Stimulated activated CD8-positive, alpha-beta memory T cell treated with anti-CD3 and anti-CD28 coated beads, Interleukin-4, amount 100 ng/mL, for 48 hours (primary cell): ENCODE measurements at regions not wholly inside any gene's neighbourhood (a gene's known extent, or its start where the extent isn't known, plus 50 kb on each side); places are given as distances from the start of the nearest gene placed in this dataset.

ENCODE experiments used
- DNase-seq: peaks from one replicate; pipeline ENCODE4 v3.0.0-alpha.2; 2020

- DNase-seq, result no peak
Observed at GRCh38 chr1:103854279-103854678, 104.6 kb downstream of the AMY1C start.

- no peak for DNase-seq
Observed at GRCh38 chr1:103859721-103860120, 110.0 kb downstream of the AMY1C start.

GRCh38 chr1:103898576-103899345 lies 149.1 kb downstream of the AMY1C start:
- DNase-seq, result no peak

- no peak for DNase-seq
Observed at GRCh38 chr1:103900005-103900404, 150.3 kb downstream of the AMY1C start.

- DNase-seq, result no peak
Observed at GRCh38 chr1:103901072-103901471, 151.4 kb downstream of the AMY1C start.

- DNase-seq, result no peak
Observed at GRCh38 chr1:103905363-103905762, 155.7 kb downstream of the AMY1C start.

- DNase-seq, result no peak
Observed at GRCh38 chr1:103911450-103911849, 161.8 kb downstream of the AMY1C start.

GRCh38 chr1:103917795-103918194 lies 168.1 kb downstream of the AMY1C start:
- DNase-seq, result no peak

GRCh38 chr1:103931891-103932290 lies 182.2 kb downstream of the AMY1C start:
- DNase-seq, result no peak

GRCh38 chr1:103937763-103938357 lies 188.2 kb downstream of the AMY1C start:
- DNase-seq, result no peak

GRCh38 chr1:103941086-103941485 lies 191.4 kb downstream of the AMY1C start:
- DNase-seq, result no peak

- DNase-seq, result no peak
Observed at GRCh38 chr1:103942029-103942428, 192.3 kb downstream of the AMY1C start.

GRCh38 chr1:103945774-103946173 lies 196.1 kb downstream of the AMY1C start:
- DNase-seq, result no peak

- DNase-seq, result no peak
Observed at GRCh38 chr1:103948526-103948925, 198.8 kb downstream of the AMY1C start.

GRCh38 chr1:103949779-103950178 lies 200.1 kb downstream of the AMY1C start:
- DNase-seq, result no peak

- no peak for DNase-seq
Observed at GRCh38 chr1:103953386-103953785, 203.7 kb downstream of the AMY1C start.

GRCh38 chr1:103958699-103959098 lies 209.0 kb downstream of the AMY1C start:
- no peak for DNase-seq

GRCh38 chr1:103959565-103959964 lies 209.9 kb downstream of the AMY1C start:
- no peak for DNase-seq

- no peak for DNase-seq
Observed at GRCh38 chr1:103960045-103960444, 210.3 kb downstream of the AMY1C start.

- no peak for DNase-seq
Observed at GRCh38 chr1:103960710-103961109, 211.0 kb downstream of the AMY1C start.

- DNase-seq, result no peak
Observed at GRCh38 chr1:103986792-103987191, 237.1 kb downstream of the AMY1C start.

GRCh38 chr1:103997631-103998030 lies 247.9 kb downstream of the AMY1C start:
- DNase-seq, result no peak

- DNase-seq, result no peak
Observed at GRCh38 chr1:104018922-104019674, 269.4 kb downstream of the AMY1C start.

- DNase-seq, result no peak
Observed at GRCh38 chr1:104019675-104020049, 270.0 kb downstream of the AMY1C start.
